ENCODE measurements at regions not wholly inside any gene's neighbourhood (a gene's known extent, or its start where the extent isn't known, plus 50 kb on each side); places are given as distances from the start of the nearest gene placed in this dataset.
"Not testable (repeated sequence)": the region's sequence is repeated elsewhere in the genome, so short reads cannot be mapped to it uniquely, and the experiment has no call there.

GRCh38 chr2:224178056-224178455 is 139.0 kb upstream of the SERPINE2 start:
- no peak for DNase-seq (ENCODE audit: low read depth in 1 of 2, low spot score in 1 of 2)

- no peak for DNase-seq (ENCODE audit: low read depth in 1 of 2, low spot score in 1 of 2)
Measured at GRCh38 chr2:224175538-224175937, 136.5 kb upstream of the SERPINE2 start.

GRCh38 chr2:224174990-224175389 is 135.9 kb upstream of the SERPINE2 start:
- no peak for DNase-seq (ENCODE audit: low read depth in 1 of 2, low spot score in 1 of 2)

- DNase-seq (ENCODE audit: low read depth in 1 of 2, low spot score in 1 of 2) = no peak
Measured at GRCh38 chr2:224174521-224174920, 135.4 kb upstream of the SERPINE2 start.

- DNase-seq (ENCODE audit: low read depth in 1 of 2, low spot score in 1 of 2) = no peak
Measured at GRCh38 chr2:224173933-224174332, 134.8 kb upstream of the SERPINE2 start.

GRCh38 chr2:224173210-224173609 is 134.1 kb upstream of the SERPINE2 start:
- DNase-seq (ENCODE audit: low read depth in 1 of 2, low spot score in 1 of 2) = no peak

GRCh38 chr2:224171226-224171625 is 132.1 kb upstream of the SERPINE2 start:
- no peak for DNase-seq (ENCODE audit: low read depth in 1 of 2, low spot score in 1 of 2)

- no peak for DNase-seq (ENCODE audit: low read depth in 1 of 2, low spot score in 1 of 2)
Measured at GRCh38 chr2:224169847-224170246, 130.8 kb upstream of the SERPINE2 start.

GRCh38 chr2:224167781-224168180 is 128.7 kb upstream of the SERPINE2 start:
- not testable (repeated sequence) for DNase-seq (ENCODE audit: low read depth in 1 of 2, low spot score in 1 of 2)

GRCh38 chr2:224166654-224167053 is 127.6 kb upstream of the SERPINE2 start:
- no peak for DNase-seq (ENCODE audit: low read depth in 1 of 2, low spot score in 1 of 2)

- DNase-seq (ENCODE audit: low read depth in 1 of 2, low spot score in 1 of 2) = no peak
Measured at GRCh38 chr2:224165901-224166319, 126.8 kb upstream of the SERPINE2 start.

GRCh38 chr2:224163566-224164307 is 124.7 kb upstream of the SERPINE2 start:
- no peak for DNase-seq (ENCODE audit: low read depth in 1 of 2, low spot score in 1 of 2)

GRCh38 chr2:224162122-224162521 is 123.0 kb upstream of the SERPINE2 start:
- DNase-seq (ENCODE audit: low read depth in 1 of 2, low spot score in 1 of 2) = no peak

- no peak for DNase-seq (ENCODE audit: low read depth in 1 of 2, low spot score in 1 of 2)
Measured at GRCh38 chr2:224161712-224162111, 122.6 kb upstream of the SERPINE2 start.

GRCh38 chr2:224160917-224161316 is 121.8 kb upstream of the SERPINE2 start:
- DNase-seq (ENCODE audit: low read depth in 1 of 2, low spot score in 1 of 2) = no peak

GRCh38 chr2:224159345-224159928 is 120.4 kb upstream of the SERPINE2 start:
- no peak for DNase-seq (ENCODE audit: low read depth in 1 of 2, low spot score in 1 of 2)

- no peak for DNase-seq (ENCODE audit: low read depth in 1 of 2, low spot score in 1 of 2)
Measured at GRCh38 chr2:224158831-224159230, 119.7 kb upstream of the SERPINE2 start.

GRCh38 chr2:224158061-224158460 is 119.0 kb upstream of the SERPINE2 start:
- no peak for DNase-seq (ENCODE audit: low read depth in 1 of 2, low spot score in 1 of 2)

GRCh38 chr2:224157655-224158054 is 118.6 kb upstream of the SERPINE2 start:
- DNase-seq (ENCODE audit: low read depth in 1 of 2, low spot score in 1 of 2) = no peak

GRCh38 chr2:224156436-224156835 is 117.3 kb upstream of the SERPINE2 start:
- DNase-seq (ENCODE audit: low read depth in 1 of 2, low spot score in 1 of 2) = no peak

GRCh38 chr2:224155896-224156295 is 116.8 kb upstream of the SERPINE2 start:
- no peak for DNase-seq (ENCODE audit: low read depth in 1 of 2, low spot score in 1 of 2)

- DNase-seq (ENCODE audit: low read depth in 1 of 2, low spot score in 1 of 2) = no peak
Measured at GRCh38 chr2:224155371-224155770, 116.3 kb upstream of the SERPINE2 start.

All from activated CD4-positive, alpha-beta T cell treated with anti-CD3 and anti-CD28 coated beads, Interleukin-2, amount 50 U/mL, for 24 hours (primary cell).